ENCODE measurements at regions not wholly inside any gene's neighbourhood (a gene's known extent, or its start where the extent isn't known, plus 50 kb on each side); places are given as distances from the start of the nearest gene placed in this dataset.

- TF ChIP-seq POLR2A (IDR thresholded peaks at IDR 0.05; ENCODE audit: low read length) (no peak), GATA1 (IDR thresholded peaks at IDR 0.05; ENCODE audit: low read depth, low read length) (no peak)
- no peak for DNase-seq
Measured at GRCh38 chr1:29532751-29533150, 296.4 kb downstream of the PTPRU start.

- TF ChIP-seq GATA1 (IDR thresholded peaks at IDR 0.05; ENCODE audit: low read depth, low read length) (no peak), POLR2A (IDR thresholded peaks at IDR 0.05; ENCODE audit: low read length) (no peak)
- no peak for DNase-seq
Measured at GRCh38 chr1:29532285-29532684, 296.0 kb downstream of the PTPRU start.

GRCh38 chr1:29531596-29531995 lies 295.3 kb downstream of the PTPRU start:
- no peak for DNase-seq
- no peak for TF ChIP-seq POLR2A (IDR thresholded peaks at IDR 0.05; ENCODE audit: low read length)
- no peak for TF ChIP-seq GATA1 (IDR thresholded peaks at IDR 0.05; ENCODE audit: low read depth, low read length)

- no peak for TF ChIP-seq GATA1 (IDR thresholded peaks at IDR 0.05; ENCODE audit: low read depth, low read length)
- TF ChIP-seq POLR2A (IDR thresholded peaks at IDR 0.05; ENCODE audit: low read length): no peak
- DNase-seq: no peak
Measured at GRCh38 chr1:29529677-29530278, 293.5 kb downstream of the PTPRU start.

GRCh38 chr1:29527314-29528004 lies 291.1 kb downstream of the PTPRU start:
- no peak for DNase-seq
- TF ChIP-seq GATA1 (IDR thresholded peaks at IDR 0.05; ENCODE audit: low read depth, low read length) (no peak), POLR2A (IDR thresholded peaks at IDR 0.05; ENCODE audit: low read length) (no peak)

- DNase-seq: no peak
- TF ChIP-seq POLR2A (IDR thresholded peaks at IDR 0.05; ENCODE audit: low read length) (no peak), GATA1 (IDR thresholded peaks at IDR 0.05; ENCODE audit: low read depth, low read length) (no peak)
Measured at GRCh38 chr1:29525941-29526340, 289.6 kb downstream of the PTPRU start.

- TF ChIP-seq POLR2A (IDR thresholded peaks at IDR 0.05; ENCODE audit: low read length) (no peak), GATA1 (IDR thresholded peaks at IDR 0.05; ENCODE audit: low read depth, low read length) (no peak)
- DNase-seq: no peak
Measured at GRCh38 chr1:29524285-29525065, 288.2 kb downstream of the PTPRU start.

- DNase-seq: no peak
- TF ChIP-seq POLR2A (IDR thresholded peaks at IDR 0.05; ENCODE audit: low read length) (no peak), GATA1 (IDR thresholded peaks at IDR 0.05; ENCODE audit: low read depth, low read length) (no peak)
Measured at GRCh38 chr1:29523576-29523975, 287.3 kb downstream of the PTPRU start.

- TF ChIP-seq GATA1 (IDR thresholded peaks at IDR 0.05; ENCODE audit: low read depth, low read length): no peak
- TF ChIP-seq POLR2A (IDR thresholded peaks at IDR 0.05; ENCODE audit: low read length): no peak
- DNase-seq: no peak
Measured at GRCh38 chr1:29523136-29523535, 286.8 kb downstream of the PTPRU start.

- no peak for DNase-seq
- TF ChIP-seq GATA1 (IDR thresholded peaks at IDR 0.05; ENCODE audit: low read depth, low read length) (no peak), POLR2A (IDR thresholded peaks at IDR 0.05; ENCODE audit: low read length) (no peak)
Measured at GRCh38 chr1:29521811-29522580, 285.7 kb downstream of the PTPRU start.

- TF ChIP-seq POLR2A (IDR thresholded peaks at IDR 0.05; ENCODE audit: low read length): no peak
- TF ChIP-seq GATA1 (IDR thresholded peaks at IDR 0.05; ENCODE audit: low read depth, low read length): no peak
- no peak for DNase-seq
Measured at GRCh38 chr1:29521438-29521715, 285.1 kb downstream of the PTPRU start.

GRCh38 chr1:29520571-29521437 lies 284.5 kb downstream of the PTPRU start:
- no peak for DNase-seq
- no peak for TF ChIP-seq POLR2A (IDR thresholded peaks at IDR 0.05; ENCODE audit: low read length)
- TF ChIP-seq GATA1 (IDR thresholded peaks at IDR 0.05; ENCODE audit: low read depth, low read length): no peak

- no peak for TF ChIP-seq GATA1 (IDR thresholded peaks at IDR 0.05; ENCODE audit: low read depth, low read length)
- no peak for TF ChIP-seq POLR2A (IDR thresholded peaks at IDR 0.05; ENCODE audit: low read length)
- no peak for DNase-seq
Measured at GRCh38 chr1:29519788-29520110, 283.4 kb downstream of the PTPRU start.

Data from erythroblast (primary cell).